Transverse colon (tissue), 4 donors: ENCODE measurements at regions not wholly inside any gene's neighbourhood (a gene's known extent, or its start where the extent isn't known, plus 50 kb on each side); places are given as distances from the start of the nearest gene placed in this dataset.

Experiments used
- POLR2AphosphoS5 ChIP-seq, 3 donors: sonication (generic); formaldehyde crosslinking; IDR thresholded peaks; one replicate each; pipeline ENCODE4 v1.6.1; 2016; ENCODE audit warnings: antibody characterized with exemption in 3 of 3
- TF ChIP-seq, protein P1 (sequence below), 5 experiments: fragments of 200-600 bp in 3 of 5; fragments of 450-650 bp in 2 of 5; sonication (generic) in 3 of 5; IDR thresholded peaks; 1 replicate in 2 of 5; 2 replicates in 3 of 5; pipeline ENCODE4 v1.5.1; 2016 to 2017; ENCODE audit warnings: antibody characterized with exemption in 5 of 5, inconsistent platforms in 3 of 5, mild to moderate bottlenecking in 2 of 5, moderate library complexity in 1 of 5

DNA sequence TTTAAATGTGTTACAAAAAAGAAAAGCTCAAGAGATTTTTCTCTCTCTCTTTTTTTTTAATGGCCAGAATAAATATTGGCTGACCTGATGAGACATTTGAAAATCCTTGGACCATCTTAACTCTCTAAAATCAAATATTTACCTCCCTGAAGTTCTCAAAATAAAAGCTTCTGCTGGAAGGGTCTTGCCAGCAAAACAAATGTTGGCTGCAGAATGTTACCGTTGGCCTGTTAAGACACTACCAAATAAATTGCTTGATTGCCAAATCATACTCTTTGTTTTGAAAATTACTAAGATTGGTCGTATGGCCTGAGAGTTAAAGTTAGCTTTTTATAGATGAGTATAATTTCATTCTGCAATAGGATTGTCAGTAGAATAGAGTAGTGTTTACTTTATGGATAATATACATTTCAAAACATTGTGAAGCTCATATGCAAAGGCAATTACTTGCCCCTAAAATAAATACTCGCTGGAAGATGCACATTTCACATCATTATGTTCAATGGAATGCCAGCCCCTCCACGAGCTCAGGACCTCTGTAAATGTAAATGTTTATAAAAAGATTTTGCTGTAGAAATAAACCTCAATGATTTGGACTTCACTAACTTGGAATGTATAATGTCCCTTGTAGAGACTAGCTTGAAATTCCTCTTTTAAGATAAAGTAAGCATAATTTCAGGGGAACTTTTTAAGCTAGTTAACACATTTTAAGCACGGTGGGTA lies 193.4 kb downstream of the SOX11 start:
- TF ChIP-seq POLR2AphosphoS5 (IDR thresholded peaks at IDR 0.05): no peak
- TF ChIP-seq, protein P1, sequence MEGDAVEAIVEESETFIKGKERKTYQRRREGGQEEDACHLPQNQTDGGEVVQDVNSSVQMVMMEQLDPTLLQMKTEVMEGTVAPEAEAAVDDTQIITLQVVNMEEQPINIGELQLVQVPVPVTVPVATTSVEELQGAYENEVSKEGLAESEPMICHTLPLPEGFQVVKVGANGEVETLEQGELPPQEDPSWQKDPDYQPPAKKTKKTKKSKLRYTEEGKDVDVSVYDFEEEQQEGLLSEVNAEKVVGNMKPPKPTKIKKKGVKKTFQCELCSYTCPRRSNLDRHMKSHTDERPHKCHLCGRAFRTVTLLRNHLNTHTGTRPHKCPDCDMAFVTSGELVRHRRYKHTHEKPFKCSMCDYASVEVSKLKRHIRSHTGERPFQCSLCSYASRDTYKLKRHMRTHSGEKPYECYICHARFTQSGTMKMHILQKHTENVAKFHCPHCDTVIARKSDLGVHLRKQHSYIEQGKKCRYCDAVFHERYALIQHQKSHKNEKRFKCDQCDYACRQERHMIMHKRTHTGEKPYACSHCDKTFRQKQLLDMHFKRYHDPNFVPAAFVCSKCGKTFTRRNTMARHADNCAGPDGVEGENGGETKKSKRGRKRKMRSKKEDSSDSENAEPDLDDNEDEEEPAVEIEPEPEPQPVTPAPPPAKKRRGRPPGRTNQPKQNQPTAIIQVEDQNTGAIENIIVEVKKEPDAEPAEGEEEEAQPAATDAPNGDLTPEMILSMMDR (IDR thresholded peaks at IDR 0.05): no peak
